ENCODE measurements at regions not wholly inside any gene's neighbourhood (a gene's known extent, or its start where the extent isn't known, plus 50 kb on each side); places are given as distances from the start of the nearest gene placed in this dataset.
A peak's percentile ranks its signal among the peaks of the same experiment; 100 is the strongest.

DNA sequence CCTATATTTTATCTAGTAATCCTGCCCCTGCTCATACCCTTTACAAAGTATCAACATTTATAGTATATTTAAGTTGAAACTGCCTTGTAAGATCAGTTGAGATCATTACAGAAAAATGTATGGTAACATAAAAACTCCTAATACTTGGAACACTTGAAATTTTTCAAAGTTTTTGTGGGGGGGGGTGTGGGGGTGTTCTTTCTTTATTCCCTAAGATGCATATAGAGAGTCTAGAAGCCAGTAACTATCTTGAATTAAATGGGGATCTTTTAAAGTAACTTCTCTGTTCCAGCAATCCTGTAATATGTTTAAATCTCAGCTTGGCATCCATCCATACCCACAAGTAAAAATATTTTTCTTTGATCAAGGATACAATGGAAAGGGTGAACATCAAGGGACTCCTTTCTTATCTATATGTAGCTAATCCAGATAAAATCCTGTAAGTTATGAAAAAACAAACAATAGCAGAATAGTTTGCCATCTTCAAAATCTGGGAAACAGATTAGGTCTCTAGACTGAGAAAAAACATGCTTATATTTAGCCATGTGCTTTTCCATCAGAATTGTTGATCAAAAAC, 455.3 kb downstream of the MEIS1 start:
- DNase-seq: no peak

DNA sequence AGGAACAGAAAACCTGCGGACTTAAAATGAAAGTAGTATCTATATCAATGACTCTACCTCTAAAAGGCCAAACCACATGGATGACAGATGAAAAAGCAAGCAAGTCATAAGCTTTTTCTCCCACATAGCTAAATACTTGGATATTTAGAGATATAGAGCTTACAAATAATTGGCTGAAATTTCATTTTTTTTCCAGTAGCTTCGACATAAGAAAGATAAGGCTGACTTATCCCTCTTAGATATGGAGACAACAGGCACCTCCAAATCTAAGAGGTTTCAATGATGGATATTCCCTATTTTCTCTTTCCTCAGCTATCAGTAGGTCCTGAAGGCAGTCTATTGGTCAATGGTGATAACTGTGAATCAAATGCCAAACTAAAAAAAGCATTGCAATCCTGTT, 460.3 kb downstream of the MEIS1 start:
- DNase-seq: no peak

DNA sequence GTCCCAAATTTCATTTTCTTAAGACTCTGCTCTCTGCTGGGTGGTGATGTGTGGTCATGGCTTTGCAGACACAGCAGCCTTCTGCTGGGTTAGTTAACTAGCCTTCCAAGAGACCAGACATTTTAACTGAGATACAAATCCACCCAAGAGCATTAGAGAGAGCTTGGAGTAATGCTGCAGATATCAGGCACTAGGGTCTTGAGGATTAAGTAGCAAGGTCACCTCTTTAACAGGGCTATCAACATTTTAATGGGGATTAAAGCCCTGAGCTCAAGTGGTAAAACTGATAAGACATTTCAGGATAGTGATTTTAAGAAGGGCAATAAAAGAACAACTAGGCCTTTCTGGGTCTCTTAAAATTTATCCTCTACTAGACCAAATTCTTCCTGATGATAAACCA, 461.2 kb downstream of the MEIS1 start:
- no peak for DNase-seq

DNA sequence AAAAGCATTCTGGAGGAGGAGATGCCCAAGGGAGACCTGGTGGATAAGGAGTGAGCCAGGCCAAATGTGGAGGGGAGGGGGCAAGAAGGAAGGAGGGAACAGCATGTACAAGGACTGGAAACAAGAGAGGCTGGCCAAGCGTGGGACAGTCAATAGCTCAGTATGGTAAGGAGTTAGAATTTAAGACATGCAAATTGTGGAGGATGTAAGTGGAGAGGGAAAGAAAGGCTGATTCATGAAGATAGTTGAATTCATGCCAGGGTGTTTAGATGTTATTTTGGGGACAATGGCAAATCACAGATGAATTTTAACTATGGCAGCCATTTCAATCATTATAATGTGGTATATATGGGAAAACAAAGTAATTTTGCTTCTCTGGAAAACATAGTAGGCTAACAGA, 462.3 kb downstream of the MEIS1 start:
- DNase-seq: no peak

DNA sequence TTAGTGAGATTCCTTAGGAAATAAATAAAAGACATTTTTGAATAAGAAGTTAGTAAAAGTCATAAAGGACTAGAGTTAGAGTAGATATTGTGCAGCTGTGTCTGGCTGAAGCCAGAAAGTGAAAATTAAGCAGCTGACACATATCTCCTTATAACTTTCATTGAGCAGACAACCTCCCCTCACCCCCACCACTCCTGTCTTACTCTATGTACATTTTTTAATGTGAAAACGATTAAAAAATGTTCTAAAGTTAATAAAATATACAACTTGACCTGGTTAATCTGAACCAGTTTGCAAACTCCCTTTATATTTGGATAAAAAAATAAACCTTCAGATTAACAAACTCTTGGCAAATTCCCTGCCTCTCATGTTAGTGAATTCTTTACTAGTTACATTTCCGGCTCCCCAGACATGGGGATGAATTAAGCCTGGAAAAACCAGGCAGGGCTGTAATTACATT, 462.8 kb downstream of the MEIS1 start:
- peak; percentile 60 for DNase-seq

DNA sequence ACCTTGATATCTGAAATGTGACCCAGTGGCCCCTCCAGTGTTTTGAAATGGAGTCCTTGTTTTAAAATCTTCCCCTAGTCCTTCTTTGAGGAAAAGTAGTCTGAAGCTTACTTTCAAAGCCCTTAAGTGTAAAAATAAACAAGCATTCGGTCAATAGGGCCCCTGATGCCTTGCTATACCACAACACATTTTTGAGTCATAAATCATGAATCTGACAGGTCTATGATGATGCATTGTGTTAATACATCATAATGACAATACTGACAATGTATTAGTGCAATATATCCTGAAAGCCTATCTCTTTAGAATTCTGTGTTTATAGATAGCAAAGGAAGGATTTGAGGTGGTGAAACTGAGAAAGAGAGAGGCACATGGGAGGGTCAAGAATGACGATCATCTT, 464.2 kb downstream of the MEIS1 start:
- DNase-seq: no peak

DNA sequence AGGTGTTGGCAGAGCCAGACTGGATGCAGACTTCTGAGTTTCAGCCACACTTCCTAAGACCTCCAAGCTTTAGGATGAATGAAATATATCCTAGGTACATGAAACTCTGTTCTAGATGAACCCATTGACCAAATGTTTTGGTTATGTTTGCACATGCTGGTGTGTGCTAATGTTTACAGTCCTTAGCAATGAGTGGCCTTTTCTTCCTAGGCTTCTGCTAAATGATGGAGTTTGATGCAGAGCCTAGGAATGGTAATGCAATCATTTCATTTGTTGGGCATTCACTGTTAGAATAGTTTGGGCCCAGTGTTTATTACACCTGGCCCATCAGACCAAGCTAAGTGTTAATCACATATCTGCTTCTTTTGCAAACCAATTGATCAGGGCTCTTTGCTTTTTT, 464.7 kb downstream of the MEIS1 start:
- DNase-seq: no peak

DNA sequence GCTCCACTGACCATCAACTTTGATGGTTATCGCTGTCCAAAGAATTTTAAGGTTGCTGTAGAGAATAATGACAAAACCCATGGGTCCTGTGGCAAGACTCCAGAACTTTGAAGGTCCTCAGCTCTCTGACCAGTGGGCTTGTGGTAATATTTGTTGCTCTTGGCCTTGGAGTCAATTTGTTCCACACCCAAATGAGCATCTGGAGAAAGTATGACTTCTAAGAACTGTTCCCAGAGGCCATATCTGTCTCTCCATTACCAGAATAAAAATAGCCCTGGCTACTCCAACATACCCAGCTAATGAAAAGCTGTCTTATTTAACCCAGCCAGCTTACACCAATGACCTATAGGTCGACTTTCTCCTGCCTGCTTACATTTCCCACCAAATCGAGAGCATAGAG, 466.4 kb downstream of the MEIS1 start:
- no peak for DNase-seq

DNA sequence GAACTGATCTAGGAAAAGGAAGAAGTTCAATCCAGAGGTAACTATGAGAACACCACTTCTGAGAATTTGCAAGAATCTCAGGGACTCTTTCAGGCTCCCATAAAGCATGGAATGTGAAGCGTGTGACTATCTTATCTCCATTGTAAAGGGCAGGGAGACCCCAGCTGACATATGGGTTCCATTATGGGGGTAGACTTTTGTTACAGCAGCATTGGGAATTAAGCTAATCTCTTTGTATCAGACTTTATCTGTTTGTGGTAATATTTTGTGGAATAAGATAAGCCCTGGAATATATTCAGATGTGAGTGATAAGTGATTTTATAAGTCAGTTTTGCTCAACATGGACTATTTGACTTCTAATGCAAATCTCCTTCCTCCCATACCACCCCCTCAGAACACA, 468.3 kb downstream of the MEIS1 start:
- no peak for DNase-seq

DNA sequence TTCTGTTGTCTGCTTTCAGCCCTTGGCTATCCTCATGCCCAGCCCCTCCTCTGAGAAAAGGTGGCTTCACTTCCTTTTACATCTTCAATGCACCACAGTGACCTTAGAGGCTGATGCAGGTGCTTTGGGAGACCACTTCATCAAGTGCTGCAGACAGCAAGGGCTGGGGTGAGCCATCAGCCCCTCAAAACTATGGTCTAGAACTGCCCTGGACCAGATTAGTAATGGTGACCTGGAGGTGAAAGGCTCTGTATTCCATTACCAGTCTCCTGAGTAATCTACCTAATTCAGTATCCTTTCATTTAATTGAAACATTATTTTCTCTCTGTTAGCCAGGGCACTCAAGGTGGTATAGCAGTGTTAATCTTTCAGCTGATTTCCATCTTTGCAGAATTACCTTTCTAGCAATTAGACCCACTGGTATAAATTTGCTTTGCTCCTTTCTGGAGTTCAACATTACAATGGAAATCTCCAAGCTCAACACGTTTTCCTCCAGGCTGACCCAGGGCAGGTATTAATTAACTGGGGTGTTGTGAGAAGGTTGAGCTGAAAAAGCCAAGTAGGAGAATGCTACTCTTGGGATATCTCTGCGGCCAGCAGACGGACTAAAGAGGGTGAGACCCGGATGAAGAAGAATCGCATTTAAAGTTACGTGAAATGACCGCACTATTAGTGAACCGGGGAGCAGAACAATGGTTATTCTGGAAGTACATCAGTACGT, 469.0 kb downstream of the MEIS1 start:
- DNase-seq: no peak

DNA sequence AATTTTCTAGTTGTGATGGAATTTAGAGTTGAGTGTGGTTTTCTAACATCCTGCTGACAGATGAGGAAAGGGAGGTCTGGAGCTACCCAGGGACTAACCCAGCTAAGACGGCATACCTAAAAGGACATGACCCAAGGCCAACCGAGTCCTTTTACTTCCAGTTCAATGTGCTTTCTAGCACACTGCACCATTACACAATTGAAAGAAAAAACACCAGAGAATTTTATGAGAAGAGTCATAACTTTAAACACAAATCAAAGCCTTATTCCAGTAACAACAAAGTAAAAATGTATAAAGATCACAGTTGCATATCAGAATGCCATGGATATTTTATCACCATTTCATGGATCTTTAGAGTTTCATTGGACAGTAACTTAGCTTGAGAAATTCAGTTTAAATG, 480.3 kb downstream of the MEIS1 start:
- no peak for DNase-seq

DNA sequence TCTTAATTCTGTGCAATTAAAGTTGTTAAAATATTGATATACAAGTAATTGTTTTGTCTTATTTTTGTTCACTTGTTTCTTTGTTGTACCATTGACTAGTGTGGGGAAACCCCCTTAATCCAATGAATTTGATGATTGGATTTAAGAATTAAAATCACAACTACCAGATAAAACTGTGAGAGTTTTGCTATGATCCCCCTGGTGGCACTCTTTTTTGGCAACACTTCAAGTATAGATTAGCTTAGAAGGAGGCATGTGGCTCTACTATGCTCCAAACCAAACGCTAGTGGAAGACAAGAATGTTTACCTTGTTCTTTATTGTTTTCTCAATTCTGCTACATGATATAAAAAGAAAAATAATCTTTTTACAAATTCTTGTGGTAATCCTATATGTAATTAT, 477.8 kb upstream of the ETAA1 start:
- DNase-seq: no peak

DNA sequence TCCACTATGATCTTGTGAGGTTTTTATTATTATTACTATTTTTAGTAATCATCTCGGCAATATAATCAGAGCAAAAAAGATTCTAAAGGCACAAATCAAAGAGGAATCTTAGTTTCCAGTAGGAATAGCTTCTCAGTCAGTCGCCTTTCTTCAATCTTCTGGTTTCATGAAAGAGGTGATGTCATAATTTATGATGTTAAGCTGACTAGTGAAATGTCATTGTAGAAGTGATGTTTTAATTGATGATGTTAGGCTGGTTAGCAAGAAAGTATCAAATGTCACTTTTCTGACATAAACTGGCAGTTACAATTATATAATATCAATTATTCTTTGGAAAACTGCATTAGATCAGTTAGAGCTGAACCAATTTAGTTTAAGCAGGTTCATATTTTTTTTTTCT, 476.7 kb upstream of the ETAA1 start:
- DNase-seq: no peak

DNA sequence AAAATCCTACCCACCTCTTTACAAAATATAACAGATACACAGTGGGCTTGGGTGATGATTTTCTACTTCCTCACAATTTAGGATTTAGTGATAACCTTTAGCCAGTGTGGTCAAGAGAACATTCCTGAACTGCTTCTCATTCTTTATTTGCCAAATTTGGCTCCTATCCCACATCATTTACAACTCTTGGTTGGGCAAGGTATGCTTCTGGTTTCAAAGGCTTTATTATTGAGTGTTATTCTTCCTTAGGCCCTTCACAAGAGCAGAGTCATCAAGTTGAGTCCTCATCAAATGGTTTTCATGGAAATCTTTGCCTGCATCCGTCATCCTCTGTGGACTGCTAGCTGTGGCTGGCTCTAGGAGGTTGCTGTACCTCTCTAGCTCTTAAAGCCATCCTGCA, 472.0 kb upstream of the ETAA1 start:
- no peak for DNase-seq

DNA sequence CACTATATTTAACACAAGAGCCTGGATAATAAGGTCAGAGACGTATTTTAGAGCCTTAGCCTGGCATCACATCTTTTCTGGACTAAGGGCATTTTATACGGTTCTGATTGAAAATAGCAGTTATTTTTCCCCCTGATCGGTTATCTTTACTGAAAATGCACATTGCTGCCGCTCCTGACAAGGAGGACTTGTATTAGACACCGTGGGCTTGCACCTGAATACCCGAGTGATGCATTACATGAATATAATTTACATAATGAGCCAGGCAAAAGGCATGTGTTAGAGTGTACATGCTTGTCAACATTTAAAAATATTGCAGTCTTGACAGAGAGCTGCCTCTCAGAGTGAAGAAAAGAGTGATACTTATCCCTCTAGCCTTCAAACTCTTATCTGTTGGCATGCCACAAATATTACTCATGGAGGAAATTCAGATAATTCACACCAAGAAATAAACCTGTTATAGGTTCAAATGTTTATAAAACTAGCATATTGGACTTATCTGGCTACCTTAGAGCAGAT, 470.5 kb upstream of the ETAA1 start:
- DNase-seq: no peak

DNA sequence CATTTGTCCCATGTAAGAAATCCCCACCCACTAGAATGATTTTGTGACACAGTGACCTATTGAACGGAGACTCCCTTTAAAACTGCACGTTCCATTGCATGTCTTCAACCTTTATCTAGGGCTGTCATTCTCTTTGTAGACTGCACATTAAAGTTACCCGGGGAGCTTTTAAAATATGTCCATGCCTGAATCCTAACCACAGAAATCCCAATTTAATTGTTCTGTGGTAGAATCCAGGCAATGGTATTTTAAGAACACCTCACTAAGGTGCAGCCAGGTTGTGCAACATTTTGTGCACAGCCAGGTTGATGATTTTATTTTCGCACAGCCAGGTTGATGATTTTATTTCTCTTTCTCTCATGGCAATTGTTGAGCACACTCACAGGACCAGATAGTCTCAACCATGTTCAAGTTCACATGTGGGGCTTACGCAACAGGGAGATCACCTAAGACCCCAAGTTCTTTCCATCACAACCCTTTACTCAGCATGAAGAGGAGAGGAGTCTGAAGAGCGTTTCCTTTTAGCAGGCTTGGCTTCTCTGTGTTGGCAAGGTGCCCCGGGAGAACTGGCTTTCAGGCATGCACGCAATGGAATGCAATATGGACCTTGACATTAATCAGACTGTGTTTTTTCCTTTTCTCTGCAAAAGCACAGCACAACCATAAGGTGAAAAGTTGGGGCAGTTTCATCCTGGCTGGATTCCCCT, 467.3 kb upstream of the ETAA1 start:
- DNase-seq: peak; percentile 71

DNA sequence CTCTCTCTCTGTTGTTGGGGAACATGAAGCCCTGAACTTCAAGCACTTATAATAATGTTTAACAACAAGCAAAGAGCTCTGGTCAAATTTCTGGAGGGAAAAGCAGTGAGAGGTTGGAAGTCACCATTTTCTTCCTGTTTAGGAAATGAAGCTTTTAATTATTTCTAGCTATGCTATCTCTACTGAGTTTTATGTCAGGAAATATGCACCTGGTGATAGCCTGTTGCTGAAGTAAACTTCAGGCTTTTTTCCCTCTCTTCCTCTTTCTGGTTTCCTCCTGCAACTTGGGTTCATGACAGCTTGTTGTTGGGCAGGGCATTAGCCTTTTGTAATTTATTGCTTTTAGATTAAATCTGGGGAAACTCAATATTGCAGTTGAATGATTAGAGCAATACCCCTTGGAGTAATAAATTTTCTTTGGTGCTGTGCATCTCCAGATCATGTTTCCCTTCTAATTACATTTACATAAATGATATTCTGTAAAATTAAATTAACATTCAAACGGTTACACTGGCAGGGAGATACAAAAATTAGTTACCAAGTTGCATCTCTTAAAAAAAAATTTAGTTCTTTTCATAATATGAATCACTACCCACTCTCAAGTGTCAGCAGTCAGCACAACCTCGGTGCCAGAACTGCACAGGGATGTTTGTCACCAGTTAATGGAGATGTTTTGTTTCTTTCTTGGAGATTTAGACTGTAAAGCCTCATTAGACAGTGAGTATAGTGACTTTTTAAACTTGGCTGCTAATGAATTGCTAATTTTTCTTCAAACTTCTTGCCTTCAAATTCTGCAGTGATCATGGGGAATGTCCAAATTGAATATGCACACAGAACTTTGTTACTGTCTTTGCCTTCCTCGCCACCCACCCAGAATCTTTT, 466.6 kb upstream of the ETAA1 start:
- peak; percentile 72 for DNase-seq

DNA sequence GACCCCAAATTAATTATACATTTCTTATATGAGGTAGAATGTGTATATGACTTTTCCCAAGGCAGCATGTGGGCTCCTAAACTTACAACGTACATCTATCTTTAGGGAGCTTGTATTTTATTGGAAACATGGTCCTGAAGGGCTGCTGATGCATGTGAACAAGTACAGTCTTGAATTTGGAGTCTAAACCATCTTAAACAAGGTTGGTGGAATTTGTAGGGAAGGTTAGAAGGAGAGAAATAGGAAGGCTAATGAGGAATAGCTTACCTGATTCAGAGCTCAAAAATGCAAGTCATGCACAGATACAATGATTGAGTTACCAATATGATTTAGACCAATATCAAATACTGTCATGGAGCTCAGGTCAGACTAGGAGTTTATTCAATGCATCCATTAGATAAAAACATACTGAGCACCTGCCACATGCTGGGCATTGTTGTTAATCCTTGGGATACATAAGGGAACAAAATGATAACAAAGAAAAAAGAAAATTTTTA, 458.6 kb upstream of the ETAA1 start:
- no peak for DNase-seq

DNA sequence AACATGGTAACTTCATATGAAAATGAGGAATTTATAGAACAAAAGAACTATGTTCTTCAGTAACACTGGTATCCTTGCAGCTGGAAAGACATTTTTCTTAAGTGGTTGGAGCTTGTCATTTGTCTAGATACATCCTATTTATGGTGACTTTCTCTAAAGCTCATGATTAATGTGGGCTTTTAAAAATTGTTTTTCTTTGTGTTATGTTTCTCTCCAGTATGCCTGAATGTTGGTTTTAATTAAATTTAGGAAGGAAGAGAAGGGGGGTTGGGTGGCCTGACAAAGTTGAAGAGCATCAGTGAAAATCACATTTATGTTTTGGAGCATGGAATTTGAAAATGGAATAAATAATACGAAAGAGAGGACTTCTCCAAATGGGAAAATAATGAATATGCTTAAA, 457.1 kb upstream of the ETAA1 start:
- DNase-seq: no peak

DNA sequence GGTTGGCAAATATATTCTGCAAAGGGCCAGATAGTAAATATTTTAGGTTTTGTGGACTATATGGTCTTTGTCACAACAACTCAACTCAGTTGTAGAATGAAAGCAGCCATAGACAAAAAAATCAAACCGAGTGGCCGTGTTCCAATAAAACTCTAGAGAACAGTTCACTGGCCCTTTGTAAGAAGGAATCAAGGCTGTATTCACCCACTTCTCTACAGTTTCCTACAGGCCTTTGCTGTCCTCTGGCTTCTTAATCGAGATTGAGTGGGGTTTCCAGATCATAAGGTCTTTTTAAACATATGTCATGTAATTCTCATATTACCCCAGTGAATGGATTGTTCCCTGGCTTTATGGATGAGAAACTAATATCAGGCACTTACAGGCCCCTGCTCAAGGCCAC, 448.9 kb upstream of the ETAA1 start:
- no peak for DNase-seq

DNA sequence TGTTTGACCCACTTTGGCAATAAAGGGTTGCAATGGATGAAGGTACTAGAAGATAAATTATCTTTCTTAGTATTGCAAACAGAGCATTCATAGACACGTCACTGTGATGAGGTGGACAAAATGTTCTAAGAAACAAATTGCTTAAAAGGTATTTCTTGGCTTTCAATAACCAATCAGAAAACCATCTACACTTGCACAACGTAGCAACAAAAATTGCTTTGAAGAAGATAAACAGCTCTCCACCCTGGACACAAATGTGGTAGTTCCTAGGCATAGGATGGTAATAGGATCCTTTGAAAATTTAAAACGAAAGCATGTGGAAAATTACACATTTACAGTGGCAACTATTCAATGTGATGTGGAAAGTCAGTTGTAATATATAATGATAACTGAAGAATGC, 439.9 kb upstream of the ETAA1 start:
- no peak for DNase-seq

DNA sequence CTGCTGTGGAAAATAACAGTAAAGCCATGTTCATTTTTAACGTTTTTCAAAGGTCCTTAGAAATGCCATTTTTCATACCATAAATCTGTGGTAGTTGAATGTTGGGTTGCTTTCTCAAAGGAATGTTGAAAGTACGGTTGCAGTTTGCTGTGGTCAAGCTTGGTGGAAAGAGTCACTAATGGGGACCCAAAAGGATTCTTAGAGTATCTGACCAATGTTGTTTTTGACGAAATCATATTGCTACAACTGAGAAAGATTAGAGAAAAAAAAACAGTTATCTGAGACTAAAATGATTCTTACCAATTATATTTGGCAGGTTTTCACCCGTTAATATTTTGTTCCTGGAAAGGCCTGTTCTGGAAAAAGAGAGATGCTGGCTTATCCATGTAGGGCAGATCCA, 439.5 kb upstream of the ETAA1 start:
- no peak for DNase-seq
